C1 segment of cervical spinal cord (tissue), 14 donors: ENCODE measurements at regions not wholly inside any gene's neighbourhood (a gene's known extent, or its start where the extent isn't known, plus 50 kb on each side); places are given as distances from the start of the nearest gene placed in this dataset.

Experiments
- DNase-seq, 14 donors: peaks; one replicate each; lab custom pipeline; 2025; lab: John Stamatoyannopoulos, UW

DNA sequence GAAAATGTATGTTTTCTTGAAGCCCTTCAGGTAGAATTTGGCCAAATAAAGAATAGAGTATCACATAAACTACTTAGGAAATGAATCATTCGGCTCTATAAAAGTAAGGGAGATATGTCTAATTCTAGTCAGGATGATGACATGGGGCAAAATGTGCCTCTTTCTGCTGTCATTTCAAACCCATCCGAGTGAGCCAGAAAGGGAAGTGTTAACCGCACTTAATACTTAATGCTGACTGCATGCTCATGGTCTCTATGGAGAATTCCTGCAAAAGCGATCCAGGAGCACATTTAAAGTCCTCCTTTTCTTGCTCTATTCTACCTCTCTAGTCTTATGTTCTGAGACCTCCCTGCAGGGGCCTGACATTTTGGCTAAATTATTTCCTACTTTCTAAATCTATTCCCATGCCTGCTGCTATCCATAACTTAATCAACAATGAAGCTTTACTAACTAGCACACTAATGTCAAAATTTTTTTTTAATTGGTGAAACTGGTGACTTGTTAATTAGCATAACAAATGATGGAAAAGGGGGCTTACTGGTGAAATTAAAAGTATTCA lies 127.4 kb downstream of the CDC42EP3 start:
- no peak for DNase-seq

- DNase-seq = no peak
Observed at GRCh38 chr2:37544591-37545031, 126.8 kb downstream of the CDC42EP3 start.

GRCh38 chr2:37549598-37549997 lies 121.8 kb downstream of the CDC42EP3 start:
- no peak for DNase-seq

GRCh38 chr2:37550190-37550589 lies 121.3 kb downstream of the CDC42EP3 start:
- no peak for DNase-seq

- DNase-seq = no peak
Observed at GRCh38 chr2:37551783-37552182, 119.7 kb downstream of the CDC42EP3 start.

DNA sequence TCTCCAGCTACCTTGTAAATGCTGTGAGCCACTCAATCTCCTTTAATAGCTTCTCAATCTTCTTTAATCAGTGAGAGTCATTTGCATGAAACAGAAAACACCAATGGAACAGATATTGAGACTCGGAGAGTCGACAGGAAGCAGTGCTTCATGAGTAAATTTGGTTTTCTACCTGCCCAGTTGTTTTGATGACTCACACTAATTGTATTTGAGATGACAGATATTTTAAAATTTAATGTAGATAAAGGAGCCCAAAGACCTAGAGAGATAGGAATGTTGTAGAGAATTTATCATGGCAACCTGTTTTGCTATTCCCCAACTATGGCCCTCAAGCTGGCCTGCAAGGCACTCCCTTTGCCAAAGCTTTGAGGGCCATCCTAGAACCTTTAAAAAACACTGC lies 119.1 kb downstream of the CDC42EP3 start:
- DNase-seq = no peak

DNA sequence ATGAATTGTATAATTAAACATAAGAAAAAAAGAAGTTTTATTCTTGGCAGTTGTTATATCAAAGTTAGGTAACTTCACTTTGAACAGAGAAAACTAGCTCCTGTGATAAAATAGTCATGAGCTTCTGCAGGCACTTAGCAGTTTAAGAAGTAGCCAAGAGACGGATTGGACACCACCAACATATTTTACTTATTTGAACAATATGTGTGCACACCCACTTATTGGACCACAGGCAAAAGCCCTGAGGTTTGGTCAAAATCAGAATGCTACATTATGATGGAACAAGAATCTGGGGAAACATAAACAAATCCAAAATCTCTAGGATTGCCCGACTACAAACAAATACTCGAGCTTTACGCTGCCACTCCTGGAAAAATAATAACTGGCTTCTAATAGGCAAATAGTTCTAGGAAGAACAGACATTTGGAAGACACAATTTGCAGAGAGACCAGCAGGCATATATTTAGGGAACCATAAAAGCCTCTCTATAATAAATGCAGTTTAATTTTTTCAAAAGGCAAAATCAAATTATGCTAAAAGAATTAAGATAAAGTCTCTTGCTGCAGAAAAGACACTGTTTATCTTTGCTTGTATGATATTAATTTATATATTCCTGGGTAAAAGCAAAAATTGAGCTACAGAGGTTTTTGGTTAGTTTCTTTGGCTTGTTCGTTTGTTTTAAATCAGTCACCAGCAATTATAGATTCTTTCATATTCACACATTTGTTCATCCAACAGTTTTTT lies 117.9 kb downstream of the CDC42EP3 start:
- no peak for DNase-seq

DNA sequence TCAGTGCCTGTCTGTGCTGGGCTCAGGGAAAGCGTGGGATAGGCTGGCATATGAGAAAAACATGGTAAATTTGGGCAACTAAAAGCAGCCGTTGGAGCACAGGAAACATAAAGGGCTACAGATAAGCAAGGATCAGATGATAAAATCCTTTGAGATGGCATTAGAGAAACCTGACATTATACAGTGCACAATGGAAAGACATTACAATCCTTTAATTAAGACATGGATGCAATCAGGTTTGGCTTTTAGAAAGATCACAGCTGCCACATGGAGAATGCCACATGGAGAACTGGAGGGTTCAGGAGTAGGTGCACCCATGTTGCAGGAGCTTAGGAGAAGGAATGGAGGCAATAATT lies 117.3 kb downstream of the CDC42EP3 start:
- no peak for DNase-seq

DNA sequence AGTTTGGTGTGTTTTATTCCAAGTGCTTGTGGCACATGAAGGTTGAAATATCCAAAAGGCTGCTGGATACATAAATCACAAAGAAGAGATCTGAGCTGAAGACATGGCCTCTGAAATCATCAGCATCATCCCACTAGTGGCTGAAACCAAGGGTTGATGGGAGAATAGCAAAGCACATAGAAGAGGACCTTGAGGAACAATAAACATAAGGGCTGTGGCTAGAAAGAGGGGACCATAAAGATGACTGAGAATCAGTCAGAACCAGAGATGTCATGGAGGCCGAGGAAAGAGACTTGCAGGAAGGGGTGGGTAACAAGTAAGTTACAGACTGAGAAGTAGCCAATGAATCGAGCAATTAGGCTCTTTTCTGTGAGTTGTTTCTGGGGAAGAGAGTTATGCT lies 116.8 kb downstream of the CDC42EP3 start:
- no peak for DNase-seq

DNA sequence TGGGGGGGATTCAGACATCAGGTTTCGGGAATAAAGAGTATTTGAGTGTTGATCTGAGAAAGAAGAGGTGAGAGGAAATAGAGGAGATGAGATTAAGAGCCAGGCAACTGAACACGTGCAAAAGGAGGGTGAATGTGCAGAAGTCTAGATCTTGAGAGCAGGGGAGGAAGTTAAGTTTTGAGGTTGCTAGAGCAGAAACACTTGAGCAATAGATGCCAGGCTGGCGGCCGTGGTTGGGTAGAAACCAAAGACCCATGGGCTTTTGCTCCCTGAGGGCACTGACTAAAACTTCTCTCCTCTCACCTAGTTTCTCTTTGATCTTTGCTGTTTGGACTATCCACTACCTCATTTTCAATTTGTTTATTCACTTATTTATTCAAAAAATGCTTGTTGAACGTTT lies 116.0 kb downstream of the CDC42EP3 start:
- peak in 1 of 14 donors; percentile 7 for DNase-seq

DNA sequence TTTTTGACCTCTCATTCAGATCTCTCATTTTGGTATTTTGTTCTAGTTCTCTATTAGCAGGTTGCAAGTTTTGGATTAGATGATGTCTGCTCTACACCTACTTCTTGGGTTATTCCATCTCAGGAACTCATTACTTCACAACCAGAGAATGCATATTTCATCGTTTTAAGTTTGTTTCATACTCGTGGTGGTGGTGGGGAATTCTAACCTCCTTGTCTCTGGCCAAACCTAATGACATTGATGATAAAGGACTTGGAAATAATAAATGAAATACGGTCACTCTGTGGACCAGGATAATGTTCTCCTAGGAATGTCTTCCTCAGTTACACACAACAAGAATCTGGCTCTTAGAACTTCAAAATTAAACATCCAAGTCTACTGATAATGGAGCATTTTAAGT lies 115.2 kb downstream of the CDC42EP3 start:
- DNase-seq = no peak

GRCh38 chr2:37558623-37559022 lies 112.8 kb downstream of the CDC42EP3 start:
- peak in 1 of 14 donors; percentile 3 for DNase-seq

- no peak for DNase-seq
Observed at GRCh38 chr2:37560241-37560848, 111.1 kb downstream of the CDC42EP3 start.

DNA sequence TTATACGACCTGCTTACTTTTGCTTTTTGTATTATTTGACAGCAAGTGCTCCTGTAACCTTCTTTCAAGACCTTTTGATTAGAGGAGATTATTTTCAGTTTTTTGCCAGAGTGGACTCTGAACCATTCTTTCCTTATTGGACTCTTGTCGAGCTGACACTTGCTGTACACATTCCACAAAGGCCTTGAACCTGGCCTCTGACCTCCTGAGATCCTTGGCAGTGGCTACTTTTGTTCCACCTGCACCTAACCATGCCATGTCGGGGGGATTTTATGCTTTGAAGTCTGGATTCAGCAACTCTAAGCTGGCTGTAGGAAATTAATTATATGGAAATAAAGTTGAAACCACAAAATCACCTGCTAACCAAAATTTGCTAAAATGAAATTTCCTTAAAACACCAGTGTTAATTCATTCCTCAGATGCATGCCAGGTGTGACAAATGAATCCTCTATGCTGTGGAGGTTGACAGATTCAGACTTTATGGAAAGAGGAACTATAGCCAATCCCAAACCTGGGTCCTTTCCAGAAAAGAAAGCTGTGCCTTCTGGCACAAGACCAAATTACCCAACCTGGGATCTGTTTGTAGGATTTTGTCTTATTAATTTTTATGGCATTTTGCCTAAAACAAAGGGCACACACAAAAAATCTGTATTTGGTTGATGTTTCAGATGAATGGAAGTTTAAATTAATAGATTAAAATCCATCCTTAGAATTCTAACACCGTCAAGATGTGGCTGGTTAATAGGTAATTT lies 110.4 kb downstream of the CDC42EP3 start:
- peak in 1 of 14 donors; percentile 1 for DNase-seq

DNA sequence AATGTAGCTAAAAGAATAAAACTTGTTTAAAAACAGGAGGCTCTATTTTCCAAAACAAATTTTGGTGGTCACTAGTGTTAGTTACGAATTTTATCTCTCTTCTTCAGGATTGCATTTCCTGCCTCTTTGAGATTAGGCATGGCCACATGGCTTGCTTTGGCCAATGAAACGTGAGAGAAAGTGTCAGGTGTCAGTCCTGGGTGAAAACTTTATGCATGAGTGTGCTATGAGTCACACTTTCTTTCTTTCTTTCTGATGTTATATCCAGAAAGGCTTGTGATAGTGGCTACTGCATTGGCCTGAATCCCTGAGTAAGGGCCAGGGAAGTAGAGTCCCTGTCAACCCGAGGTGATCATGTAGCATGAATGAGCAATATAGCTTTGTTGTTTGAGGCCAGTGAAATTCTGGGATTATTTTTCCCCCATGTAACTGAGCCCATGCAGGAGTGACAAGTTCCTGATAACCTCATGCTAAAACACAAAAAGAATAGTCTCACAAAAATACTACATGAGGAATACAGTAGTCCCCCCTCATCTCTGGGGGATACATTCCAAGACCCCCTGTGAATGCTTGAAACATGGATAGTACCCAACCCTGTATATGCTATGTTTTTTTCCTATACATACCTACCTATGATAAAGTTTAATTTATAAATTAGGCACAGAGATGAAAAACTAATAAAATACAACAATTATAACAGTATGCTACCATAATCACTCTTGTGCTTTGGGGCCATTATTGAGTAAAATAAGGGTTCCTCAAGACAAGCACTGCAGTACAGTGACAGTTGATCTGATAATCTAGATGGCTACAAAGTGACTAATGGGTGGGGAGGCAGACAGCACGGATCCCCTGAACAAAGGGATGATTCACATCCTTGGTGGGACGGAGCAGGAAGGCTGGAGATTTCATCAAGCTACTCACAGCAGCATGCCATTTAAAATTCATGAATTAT lies 109.5 kb downstream of the CDC42EP3 start:
- DNase-seq = no peak

DNA sequence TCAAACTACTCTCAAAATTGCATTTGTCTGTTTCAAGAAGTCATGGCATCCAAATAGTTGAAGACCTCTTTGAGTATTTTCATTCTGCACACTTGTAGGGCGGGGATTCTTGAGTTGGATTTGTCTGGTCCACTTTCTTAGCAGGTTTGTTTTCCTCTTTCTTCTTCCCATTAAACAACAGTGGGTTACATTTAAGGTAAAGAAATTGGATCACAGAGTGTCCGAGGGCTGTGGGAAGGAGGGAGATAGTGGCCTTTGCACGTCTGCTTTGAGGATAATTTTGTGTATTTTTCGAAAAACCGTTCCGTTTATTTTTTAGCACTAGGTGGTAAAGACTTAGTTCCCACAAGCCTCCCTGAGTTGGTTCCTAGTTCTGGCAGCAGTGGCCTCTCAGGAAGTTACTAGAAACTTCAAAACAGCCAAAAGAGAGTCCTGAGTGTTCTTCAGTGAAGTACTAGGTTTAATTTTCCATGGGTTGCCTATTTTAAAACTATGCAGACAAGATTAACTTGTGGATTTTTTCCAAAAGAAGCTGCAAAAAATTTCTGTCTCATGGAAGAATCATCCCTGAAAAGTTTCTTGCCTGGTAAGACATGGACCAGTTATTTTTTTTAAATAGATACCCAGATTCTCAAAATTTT lies 107.9 kb downstream of the CDC42EP3 start:
- DNase-seq = no peak

DNA sequence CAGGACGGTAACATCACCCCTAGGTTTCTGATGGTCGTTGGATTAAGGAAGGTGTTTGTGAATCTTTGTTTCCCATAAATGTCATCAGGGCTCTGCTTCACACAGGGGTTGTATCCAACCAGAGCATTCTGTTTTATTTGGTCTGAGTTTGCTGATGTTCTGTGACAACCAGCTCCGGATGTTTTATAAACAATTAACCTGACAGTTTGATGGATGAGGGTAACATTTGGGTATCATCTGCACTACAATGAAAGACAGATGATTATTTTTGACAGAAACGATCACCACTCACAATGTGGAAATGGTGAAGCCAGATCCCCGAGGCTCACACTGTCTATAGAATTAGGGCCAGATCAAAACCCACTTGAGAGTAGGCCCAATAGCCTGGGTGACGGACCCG lies 107.1 kb downstream of the CDC42EP3 start:
- no peak for DNase-seq

DNA sequence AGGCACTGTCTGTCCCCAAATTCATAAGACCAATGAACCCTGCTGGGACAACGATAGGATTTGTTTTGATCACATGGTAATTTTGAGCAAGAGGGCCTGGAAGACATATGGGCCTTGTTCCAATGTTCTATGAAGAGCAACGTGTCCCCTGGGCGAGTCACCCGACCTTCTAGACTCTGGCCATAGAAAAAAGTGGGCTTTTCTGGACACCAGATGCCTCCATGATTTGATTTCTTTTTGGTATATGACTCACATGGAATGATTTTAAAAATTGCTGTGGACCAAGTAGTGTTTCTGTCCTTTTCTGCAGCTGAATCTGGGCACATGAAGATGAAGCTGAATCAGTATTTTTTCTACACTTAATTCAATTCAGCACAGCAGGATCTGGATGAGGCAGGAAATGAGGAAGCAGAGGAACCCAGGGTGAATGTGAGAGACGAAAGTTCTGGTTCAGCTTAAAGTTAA lies 104.9 kb downstream of the CDC42EP3 start:
- DNase-seq = no peak

DNA sequence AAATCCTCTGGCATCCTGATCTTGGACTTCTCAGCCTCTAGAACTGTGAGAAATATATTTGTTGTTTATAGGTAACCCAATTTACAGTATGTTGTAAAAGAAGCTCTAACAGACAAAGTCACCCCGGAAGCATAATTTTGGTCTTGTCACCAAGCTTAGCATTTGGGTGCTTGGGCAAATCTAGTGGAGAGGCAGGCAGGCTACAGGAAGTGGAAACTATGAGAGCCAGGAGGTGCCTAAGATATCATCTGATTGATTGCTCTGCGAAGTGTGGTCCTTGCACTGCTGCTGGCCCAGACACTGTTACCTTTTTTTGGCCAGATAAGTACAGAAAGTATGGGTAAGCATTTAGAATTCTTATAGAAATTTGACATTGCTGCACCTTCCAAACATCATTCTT lies 102.9 kb downstream of the CDC42EP3 start:
- no peak for DNase-seq

DNA sequence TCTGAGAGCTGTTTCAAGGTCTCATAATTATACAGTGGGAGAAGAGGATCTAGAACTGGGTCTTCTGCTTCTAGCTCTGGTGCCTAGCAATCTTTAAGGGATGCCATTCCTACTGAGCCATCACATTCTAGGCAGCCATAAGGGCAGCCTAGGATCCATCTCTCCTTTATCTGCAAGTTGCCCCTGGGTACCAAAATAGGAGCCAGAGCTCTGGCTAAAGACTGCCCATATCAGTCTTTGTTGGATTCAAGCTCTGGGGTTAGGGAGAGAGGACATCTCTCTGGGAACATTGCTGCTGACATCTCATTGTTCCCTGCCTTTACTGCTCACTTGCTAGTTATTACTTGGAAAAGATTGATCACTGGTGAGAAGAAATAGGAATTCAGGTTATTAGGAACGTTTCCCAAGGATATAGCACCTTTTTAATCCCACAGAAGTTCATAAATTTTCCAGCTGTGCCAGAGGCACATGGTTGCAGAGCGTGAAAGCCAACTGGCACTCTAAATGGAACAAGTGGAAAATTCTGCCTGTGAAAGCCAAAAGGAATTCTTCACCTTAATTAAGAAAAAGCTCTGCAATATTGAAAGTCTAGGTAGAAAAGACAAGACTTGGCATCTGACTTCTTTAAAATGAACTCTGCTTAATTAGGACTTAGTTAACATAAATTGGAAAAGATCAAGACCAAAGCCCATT lies 102.2 kb downstream of the CDC42EP3 start:
- no peak for DNase-seq
